ENCODE measurements at regions not wholly inside any gene's neighbourhood (a gene's known extent, or its start where the extent isn't known, plus 50 kb on each side); places are given as distances from the start of the nearest gene placed in this dataset.
"Not testable (repeated sequence)": the region's sequence is repeated elsewhere in the genome, so short reads cannot be mapped to it uniquely, and the experiment has no call there.

DNA sequence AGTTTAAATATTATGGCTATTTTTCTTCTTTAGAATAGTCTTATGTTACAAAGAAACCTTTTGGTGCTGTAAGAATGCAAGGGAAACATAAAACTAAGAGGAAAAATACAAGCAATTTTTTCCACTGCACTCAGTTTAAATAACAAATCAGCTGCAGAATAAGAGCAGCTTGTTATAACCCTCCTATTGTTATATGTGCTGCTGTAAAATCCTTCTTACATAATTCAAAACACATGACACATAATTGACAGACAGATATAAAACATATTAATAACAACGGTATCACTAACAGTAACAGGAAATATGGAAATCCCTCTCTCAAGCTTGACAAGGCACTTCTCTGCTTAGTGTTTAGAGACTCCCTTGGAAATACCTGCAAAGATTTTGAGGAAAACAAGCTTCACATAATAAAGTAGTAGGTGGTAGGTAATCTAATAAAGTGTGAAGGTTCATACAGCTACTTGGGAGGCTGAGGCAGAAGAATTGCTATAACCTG, 385.3 kb upstream of the HS3ST1 start:
- no peak for DNase-seq

DNA sequence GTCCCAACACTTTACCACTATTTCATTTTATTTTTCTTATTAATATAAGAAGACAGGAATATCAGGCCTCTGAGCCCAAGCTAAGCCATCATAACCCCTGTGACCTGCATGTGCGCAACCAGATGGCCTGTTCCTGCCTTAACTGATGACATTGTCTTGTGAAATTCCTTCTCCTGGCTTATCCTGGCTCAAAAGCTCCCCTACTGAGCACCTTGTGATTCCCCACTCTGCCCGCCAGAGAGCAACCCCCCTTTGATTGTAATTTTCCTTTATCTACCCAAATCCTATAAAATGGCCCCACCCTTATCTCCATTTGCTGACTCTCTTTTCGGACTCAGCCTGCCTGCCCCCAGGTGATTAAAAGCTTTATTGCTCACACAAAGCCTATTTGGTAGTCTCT, 382.8 kb upstream of the HS3ST1 start:
- not testable (repeated sequence) for DNase-seq

DNA sequence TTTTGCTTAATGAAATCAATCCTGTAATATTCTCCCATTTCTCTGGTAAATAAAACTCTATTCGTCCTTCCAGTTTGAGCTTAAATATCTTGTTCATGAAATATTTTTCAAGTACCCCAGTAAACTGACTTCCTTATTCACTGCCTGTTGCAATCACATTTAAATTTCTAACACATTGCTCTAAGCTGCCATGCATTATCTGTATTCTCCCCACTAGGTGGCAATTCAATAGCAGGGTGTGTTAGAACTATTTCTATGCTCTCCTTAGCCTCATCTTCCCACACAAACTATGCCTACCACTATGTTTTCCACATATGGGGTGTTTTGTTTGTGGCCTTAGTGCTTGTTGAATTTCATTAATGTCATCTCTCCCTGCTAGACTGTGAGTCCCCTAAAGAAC, 377.1 kb upstream of the HS3ST1 start:
- no peak for DNase-seq

GRCh38 chr4:11801466-11802446, 373.1 kb upstream of the HS3ST1 start:
- DNase-seq: no peak

DNA sequence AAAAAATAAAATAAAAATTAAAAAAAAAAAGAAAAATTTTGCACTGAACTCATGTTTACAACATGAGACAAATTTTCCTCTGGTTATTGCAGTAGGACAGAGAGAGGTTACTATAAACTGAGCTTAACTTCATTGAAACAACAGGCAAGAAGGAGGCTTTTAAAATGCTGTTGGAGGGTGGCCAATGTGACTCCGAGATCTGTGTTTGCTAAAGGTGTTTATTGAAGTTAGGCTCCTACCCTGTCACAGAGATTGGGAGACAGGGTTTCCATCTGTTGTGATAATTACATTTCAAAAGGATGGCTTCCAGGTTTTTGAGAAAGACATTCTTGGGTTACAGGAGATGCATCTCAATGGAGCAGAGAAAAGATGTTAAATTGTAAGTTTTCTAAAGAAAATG, 370.5 kb upstream of the HS3ST1 start:
- no peak for DNase-seq

DNA sequence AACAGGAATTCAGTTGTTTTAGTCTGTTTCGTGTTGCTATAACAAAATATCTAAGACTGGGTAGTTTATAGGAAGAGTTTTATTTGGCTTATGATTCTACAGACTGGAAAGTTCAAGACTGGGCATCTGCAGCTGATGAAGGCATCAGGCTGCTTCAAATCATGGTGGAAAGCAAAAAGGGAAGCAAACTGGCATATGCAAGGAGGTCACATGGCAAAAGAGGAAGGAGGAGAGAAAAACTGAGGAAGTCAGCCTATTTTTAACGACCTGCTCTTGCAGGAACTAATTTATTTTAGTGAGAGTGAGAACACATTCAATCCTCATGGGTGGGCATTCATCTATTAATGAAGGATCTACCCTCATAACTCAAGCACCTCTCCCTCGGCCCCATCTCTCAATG, 363.1 kb upstream of the HS3ST1 start:
- DNase-seq: no peak

- no peak for DNase-seq
These were observed 361.5 kb upstream of the HS3ST1 start for GRCh38 chr4:11790230-11790629.

DNA sequence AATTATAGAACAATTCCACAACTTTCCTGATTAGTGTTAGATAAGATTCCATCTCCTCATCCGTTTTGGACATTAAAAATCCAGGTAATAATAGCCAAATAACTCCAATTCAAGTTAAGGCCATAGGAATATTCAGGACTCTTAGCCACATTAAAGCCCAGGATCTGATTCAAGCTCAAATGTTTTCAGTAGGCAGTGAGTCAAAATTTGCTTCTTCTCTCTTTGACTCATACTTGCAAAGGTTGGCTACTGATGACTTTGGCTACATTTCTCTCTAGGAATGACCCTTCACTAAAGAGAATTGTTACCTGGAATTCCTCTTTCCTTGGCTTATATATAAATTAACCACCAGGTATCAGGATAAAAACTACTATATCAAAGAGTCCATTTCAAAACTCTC, 354.9 kb upstream of the HS3ST1 start:
- no peak for DNase-seq

- DNase-seq: no peak
These were observed 354.2 kb upstream of the HS3ST1 start for GRCh38 chr4:11782859-11783258.

- no peak for DNase-seq
These were observed 348.8 kb upstream of the HS3ST1 start for GRCh38 chr4:11777447-11777846.

DNA sequence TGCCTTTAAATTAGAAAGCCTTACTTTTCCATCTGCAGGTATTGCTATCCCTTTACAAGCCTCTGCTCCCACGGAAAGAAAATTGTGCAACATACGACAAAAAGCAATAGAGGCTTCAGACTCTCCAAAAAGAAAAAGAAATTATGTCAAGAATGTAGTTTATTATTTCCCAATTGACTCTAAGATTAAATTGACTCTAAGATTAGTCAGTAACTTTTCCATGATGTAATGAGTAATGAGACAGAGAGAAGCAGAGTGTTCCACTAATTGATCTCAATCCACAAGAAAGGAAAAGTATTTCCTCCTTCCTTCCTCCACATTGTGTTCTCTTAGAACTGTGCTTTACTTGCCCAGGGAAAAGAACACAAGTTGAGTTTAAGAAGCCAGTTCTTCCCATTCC, 345.7 kb upstream of the HS3ST1 start:
- DNase-seq: no peak

GRCh38 chr4:11773798-11774197, 345.1 kb upstream of the HS3ST1 start:
- DNase-seq: no peak

- DNase-seq: no peak
These were observed 340.7 kb upstream of the HS3ST1 start for GRCh38 chr4:11769434-11769833.

DNA sequence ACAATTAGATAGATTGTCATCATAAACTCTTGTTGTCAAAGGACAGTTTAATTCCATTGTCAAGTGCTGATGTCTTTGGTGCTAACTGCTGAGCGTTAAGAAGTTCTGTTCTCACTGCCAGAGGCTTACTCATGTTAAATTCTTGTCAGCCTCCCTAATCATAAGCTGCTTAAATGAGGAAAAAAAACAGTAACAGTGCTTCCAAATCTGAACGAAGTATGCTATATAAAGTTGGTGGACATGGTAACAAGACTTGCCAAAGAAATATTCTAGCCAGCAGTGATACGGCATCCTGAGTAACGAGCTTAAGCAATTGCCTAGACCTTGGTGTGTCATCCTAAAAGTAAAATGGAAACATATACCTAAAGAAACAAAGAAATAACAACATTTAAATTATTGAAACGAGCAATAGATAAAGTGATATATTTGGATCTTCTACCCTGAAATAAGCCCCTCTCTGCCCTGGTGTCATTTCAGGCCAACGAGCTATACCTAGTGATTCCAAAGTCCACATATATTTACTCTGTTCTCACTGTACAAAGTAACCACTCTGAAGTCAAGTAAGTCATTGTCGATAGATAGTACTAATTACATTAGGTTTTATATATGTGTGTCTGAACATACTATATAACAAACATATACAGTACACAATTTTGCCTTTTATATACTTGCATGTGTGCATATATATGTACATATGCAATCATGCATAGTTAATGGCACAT, 339.7 kb upstream of the HS3ST1 start:
- no peak for DNase-seq

DNA sequence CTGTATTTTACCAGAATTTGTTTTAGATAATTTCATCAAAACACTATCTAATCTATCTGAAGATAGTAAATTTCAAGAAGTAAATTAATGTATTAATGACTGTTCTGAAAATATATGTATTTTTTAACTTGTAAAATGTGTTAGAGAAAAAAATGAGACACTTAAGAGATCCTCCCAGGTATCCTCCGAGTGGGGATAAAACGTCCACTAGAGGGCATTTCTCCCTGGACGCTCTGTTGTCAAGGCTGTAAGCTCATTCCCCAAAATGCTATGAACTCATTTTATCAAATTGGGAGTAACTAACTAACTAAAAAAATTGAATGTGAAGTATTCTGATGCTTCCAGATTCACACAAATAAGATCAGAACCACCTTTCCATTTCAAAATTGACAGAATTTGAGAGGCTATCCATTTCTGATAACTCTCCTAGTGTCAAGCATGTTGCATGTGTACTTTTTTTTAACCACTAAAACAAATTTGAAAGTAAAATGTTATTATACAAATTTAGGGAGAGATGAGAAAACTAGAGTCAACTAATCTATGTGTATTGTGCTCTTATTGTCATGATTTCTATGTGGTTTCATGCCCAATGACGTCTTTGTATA, 337.3 kb upstream of the HS3ST1 start:
- DNase-seq: no peak

DNA sequence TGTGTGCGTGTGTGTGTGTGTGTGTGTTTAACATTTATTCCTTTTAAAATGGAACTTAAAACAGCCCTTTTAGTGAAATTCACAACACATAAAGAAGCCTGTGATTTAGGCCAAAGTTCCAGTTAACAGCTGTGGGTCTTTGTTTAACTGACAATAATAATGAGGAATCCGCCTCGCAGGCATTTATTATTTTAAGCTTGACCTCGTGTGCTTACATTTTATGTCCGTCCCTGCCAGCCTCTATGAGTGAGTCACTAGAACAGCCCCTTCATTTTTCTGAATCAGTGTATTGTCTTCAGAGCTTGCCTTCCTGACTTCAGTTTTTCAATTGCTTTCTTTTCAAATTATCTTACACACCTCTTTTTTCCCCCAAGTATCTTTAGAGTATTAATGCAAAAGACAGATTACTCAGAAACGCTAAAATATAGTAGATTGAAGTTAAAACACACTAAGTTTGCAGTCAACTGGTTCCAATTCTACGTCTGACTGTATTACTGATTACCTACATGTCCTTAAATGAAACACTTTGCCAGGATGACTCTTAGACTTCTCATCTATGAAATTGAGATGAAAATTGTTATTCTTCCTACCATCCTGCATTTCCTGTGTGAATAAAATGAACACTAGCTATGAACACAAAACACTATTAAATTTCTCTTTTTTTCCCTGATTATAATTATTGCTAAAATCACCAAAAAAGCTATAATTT, 319.6 kb upstream of the HS3ST1 start:
- no peak for DNase-seq

DNA sequence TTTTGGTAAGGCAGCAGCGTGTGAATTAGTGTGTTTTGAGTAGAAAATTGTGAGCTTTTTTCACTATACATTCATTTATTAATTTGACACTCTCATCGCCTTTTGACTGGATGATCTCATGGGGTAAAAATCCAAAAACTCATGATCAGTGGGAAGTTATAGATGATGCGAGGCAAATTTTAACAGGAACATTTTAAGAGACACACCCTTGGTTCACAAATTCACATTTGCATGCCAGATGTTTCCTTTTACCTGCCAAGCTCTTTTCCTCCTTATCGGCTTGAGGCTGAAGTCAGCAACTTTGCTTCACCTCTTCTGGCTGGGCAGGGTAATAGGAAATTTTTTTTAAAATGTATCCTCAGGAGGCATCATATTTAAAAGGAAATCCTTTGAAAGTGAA, 318.0 kb upstream of the HS3ST1 start:
- DNase-seq: no peak

- DNase-seq: no peak
These were observed 315.3 kb upstream of the HS3ST1 start for GRCh38 chr4:11743976-11744375.

GRCh38 chr4:11743236-11743635, 314.5 kb upstream of the HS3ST1 start:
- DNase-seq: no peak

GRCh38 chr4:11741190-11741652, 312.5 kb upstream of the HS3ST1 start:
- no peak for DNase-seq

DNA sequence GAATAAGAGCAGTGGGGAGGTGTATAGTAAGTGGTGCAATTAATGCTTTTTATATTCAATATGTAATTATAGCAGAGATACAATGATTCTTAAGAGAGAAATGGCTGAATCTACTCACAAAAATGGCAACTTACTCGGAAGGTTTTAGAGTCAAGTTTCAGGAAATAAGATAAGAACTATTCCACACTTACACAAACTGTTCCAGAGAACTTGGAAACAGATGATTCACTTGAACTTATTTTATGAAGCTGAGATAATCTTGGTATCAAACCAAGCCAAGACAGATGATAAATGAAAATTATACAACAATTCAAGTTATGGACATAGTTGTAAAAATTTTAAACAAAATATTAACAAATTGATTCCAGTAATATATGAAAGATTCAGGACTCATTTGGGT, 311.3 kb upstream of the HS3ST1 start:
- DNase-seq: no peak

DNA sequence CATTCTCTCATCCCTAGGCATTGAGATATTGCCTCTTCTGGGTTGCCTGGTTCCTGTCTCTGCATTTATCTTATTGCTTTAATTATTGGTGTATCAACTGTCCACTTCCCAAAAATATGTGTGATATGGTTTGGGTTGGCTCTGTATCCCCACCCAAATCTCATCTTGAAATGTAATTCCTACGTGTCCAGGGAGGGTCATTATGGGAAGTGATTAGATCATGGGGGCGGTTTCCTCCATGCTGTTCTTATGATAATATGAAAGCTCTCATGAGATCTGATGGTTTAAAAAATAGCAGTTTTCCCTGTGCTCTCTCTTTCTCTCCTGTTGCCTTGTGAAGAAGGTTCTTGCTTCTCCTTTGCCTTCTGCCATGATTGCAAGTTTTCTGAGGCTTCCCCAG, 308.3 kb upstream of the HS3ST1 start:
- DNase-seq: no peak

- DNase-seq: no peak
These were observed 307.0 kb upstream of the HS3ST1 start for GRCh38 chr4:11735651-11736050.
